ENCODE measurements at regions not wholly inside any gene's neighbourhood (a gene's known extent, or its start where the extent isn't known, plus 50 kb on each side); places are given as distances from the start of the nearest gene placed in this dataset.

DNA sequence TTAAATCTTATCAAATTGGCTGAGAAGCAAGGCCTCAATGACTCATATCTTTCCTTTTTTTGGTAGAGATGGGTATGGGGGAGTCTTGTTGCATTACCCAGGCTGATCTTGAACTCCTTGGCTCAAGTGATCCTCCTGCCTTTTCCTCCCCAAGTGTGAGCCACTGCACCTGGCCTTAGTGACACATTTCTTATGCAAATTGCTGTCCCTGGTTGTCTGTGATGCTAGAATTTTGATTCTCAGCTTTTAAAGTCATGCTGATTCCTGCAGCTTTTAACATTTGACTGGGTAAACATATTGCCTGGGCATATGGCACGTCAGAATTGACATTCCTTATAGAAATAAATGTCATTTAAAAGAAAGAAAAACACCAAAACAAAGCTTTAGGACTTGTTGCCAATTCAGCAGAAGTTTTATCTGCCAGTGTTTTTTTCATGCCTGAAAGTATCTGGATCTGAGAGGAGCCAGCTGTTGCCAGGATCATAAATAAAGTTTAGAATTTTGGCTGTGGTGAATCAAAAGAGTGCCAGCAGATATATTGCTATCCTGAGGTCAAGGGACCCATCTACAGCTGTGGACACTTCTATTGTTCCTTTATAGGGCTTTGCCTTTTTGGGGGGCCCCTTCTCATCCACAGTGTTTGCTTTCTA lies 446.7 kb upstream of the AMELY start:
- TF ChIP-seq, protein P1, sequence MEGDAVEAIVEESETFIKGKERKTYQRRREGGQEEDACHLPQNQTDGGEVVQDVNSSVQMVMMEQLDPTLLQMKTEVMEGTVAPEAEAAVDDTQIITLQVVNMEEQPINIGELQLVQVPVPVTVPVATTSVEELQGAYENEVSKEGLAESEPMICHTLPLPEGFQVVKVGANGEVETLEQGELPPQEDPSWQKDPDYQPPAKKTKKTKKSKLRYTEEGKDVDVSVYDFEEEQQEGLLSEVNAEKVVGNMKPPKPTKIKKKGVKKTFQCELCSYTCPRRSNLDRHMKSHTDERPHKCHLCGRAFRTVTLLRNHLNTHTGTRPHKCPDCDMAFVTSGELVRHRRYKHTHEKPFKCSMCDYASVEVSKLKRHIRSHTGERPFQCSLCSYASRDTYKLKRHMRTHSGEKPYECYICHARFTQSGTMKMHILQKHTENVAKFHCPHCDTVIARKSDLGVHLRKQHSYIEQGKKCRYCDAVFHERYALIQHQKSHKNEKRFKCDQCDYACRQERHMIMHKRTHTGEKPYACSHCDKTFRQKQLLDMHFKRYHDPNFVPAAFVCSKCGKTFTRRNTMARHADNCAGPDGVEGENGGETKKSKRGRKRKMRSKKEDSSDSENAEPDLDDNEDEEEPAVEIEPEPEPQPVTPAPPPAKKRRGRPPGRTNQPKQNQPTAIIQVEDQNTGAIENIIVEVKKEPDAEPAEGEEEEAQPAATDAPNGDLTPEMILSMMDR (IDR thresholded peaks at IDR 0.05): no peak
- no peak for TF ChIP-seq POLR2A (IDR thresholded peaks at IDR 0.05)
